ENCODE measurements at regions not wholly inside any gene's neighbourhood (a gene's known extent, or its start where the extent isn't known, plus 50 kb on each side); places are given as distances from the start of the nearest gene placed in this dataset.

DNA sequence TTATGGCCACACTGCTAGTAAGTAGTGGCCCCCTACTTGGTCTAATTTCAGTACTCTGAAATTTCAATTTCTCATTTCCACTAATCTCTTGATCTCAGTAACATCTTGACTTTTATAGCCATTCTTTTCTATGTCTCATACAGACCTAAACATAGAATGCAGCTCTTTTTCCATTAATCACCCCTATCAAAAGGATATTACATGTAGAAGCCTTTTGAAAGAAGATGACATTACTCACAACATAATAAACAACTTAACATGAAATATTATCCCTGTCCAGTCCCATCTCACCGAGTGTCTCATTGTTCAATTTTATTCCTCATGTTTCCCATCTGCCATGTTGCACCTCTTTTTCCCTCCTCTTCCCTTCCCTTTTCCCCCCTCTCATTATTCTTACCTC lies 81.1 kb upstream of the KLHL13 start:
- TF ChIP-seq, protein P1, sequence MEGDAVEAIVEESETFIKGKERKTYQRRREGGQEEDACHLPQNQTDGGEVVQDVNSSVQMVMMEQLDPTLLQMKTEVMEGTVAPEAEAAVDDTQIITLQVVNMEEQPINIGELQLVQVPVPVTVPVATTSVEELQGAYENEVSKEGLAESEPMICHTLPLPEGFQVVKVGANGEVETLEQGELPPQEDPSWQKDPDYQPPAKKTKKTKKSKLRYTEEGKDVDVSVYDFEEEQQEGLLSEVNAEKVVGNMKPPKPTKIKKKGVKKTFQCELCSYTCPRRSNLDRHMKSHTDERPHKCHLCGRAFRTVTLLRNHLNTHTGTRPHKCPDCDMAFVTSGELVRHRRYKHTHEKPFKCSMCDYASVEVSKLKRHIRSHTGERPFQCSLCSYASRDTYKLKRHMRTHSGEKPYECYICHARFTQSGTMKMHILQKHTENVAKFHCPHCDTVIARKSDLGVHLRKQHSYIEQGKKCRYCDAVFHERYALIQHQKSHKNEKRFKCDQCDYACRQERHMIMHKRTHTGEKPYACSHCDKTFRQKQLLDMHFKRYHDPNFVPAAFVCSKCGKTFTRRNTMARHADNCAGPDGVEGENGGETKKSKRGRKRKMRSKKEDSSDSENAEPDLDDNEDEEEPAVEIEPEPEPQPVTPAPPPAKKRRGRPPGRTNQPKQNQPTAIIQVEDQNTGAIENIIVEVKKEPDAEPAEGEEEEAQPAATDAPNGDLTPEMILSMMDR (IDR thresholded peaks at IDR 0.05; ENCODE audit: control extremely low read depth in 1 of 3, insufficient read depth in 1 of 3, low read depth in 1 of 3, low read length in 3 of 3), result no peak
- no peak for TF ChIP-seq PHF8 (conservative IDR thresholded peaks at IDR 0.05; ENCODE audit: low read depth, low read length)
- no peak for TF ChIP-seq KDM4A (IDR thresholded peaks at IDR 0.05; ENCODE audit: low read depth, low read length, severe bottlenecking)
- TF ChIP-seq ZNF274 (IDR thresholded peaks at IDR 0.05; ENCODE audit: borderline replicate concordance, extremely low read depth, low read length), result no peak
- no peak for TF ChIP-seq MAFK (IDR thresholded peaks at IDR 0.05; ENCODE audit: low read depth, low read length)
- TF ChIP-seq RAD21 (IDR thresholded peaks at IDR 0.05 in 1 of 2, conservative IDR thresholded peaks at IDR 0.05 in 1 of 2; ENCODE audit: low read depth in 2 of 2, low read length in 2 of 2), result no peak
- no peak for TF ChIP-seq SP4 (IDR thresholded peaks at IDR 0.05; ENCODE audit: low read length)
- no peak for TF ChIP-seq POLR2A (IDR thresholded peaks at IDR 0.05; ENCODE audit: control extremely low read depth in 1 of 2, low read depth in 2 of 2, low read length in 2 of 2)
- TF ChIP-seq SUZ12 (IDR thresholded peaks at IDR 0.05; ENCODE audit: low read length), result no peak
- TF ChIP-seq TAF1 (IDR thresholded peaks at IDR 0.05; ENCODE audit: low read depth, low read length), result no peak
- TF ChIP-seq, protein P2, sequence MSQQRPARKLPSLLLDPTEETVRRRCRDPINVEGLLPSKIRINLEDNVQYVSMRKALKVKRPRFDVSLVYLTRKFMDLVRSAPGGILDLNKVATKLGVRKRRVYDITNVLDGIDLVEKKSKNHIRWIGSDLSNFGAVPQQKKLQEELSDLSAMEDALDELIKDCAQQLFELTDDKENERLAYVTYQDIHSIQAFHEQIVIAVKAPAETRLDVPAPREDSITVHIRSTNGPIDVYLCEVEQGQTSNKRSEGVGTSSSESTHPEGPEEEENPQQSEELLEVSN (IDR thresholded peaks at IDR 0.05), result no peak
- no peak for TF ChIP-seq EZH2 (IDR thresholded peaks at IDR 0.05; ENCODE audit: low read depth, low read length, severe bottlenecking)
- no peak for TF ChIP-seq CHD1 (IDR thresholded peaks at IDR 0.05; ENCODE audit: low read depth, low read length)
- TF ChIP-seq SP1 (IDR thresholded peaks at IDR 0.05; ENCODE audit: low read depth, low read length), result no peak

All from H1 (cell line).